SU-DHL-6 (cell line): ENCODE measurements at regions not wholly inside any gene's neighbourhood (a gene's known extent, or its start where the extent isn't known, plus 50 kb on each side); places are given as distances from the start of the nearest gene placed in this dataset.

Source experiments
- H2AFZ ChIP-seq: fragments of 200-600 bp; sonication (generic); 2 replicates; pipeline ENCODE4 v1.6.1; 2014; ENCODE audit warnings: low read depth, mild to moderate bottlenecking, moderate library complexity, mixed read lengths, antibody characterized with exemption, low read length; ENCODE audit not compliant: severe bottlenecking
- H3F3A ChIP-seq: fragments of 200-600 bp; shearing (Covaris generic); 2 replicates; pipeline ENCODE4 v1.6.0; 2016; ENCODE audit warnings: antibody characterized with exemption, mild to moderate bottlenecking; ENCODE audit not compliant: insufficient read depth
- H3K27ac ChIP-seq: fragments of 200-600 bp; sonication (generic); 2 replicates; pipeline ENCODE4 v1.5.1; 2016; ENCODE audit warnings: low read depth, mild to moderate bottlenecking, low read length, moderate library complexity, mixed read lengths
- H3K27me3 ChIP-seq: fragments of 200-600 bp; sonication (generic), shearing (Covaris generic); 2 replicates; pipeline ENCODE4 v1.6.0; 2014; ENCODE audit warnings: mild to moderate bottlenecking, low read length
- H3K36me3 ChIP-seq: fragments of 200-600 bp; sonication (generic); 2 replicates; pipeline ENCODE4 v1.6.1; 2014; ENCODE audit warnings: mild to moderate bottlenecking, low read length, mixed read lengths
- H3K4me2 ChIP-seq: fragments of 300-600, 200-600 bp; shearing (Covaris generic), sonication (generic); 2 replicates; pipeline ENCODE4 v1.6.0; 2014; ENCODE audit warnings: low read length, low read depth, mild to moderate bottlenecking; ENCODE audit not compliant: poor library complexity, severe bottlenecking
- H3K4me3 ChIP-seq: fragments of 200-600 bp; sonication (generic); 2 replicates; pipeline ENCODE4 v1.5.1; 2014; ENCODE audit warnings: antibody characterized with exemption, low read length, mild to moderate bottlenecking, mixed read lengths; ENCODE audit not compliant: insufficient read depth, poor library complexity, severe bottlenecking
- H3K79me2 ChIP-seq: fragments of 200-600 bp; sonication (generic); 2 replicates; pipeline ENCODE4 v1.6.1; 2014; ENCODE audit warnings: mild to moderate bottlenecking, low read length, moderate library complexity; ENCODE audit not compliant: insufficient read depth
- H3K9ac ChIP-seq: fragments of 200-600 bp; sonication (generic); 2 replicates; pipeline ENCODE4 v1.7.0; 2014; ENCODE audit warnings: mild to moderate bottlenecking, low read length
- H3K9me2 ChIP-seq: fragments of 200-600 bp; sonication (generic); replicated peaks from 2 replicates; pipeline ENCODE4 v1.6.1; 2014; ENCODE audit warnings: low read length; ENCODE audit not compliant: insufficient read depth
- H3K9me3 ChIP-seq: fragments of 200-600 bp; sonication (generic); 2 replicates; pipeline ENCODE4 v1.6.1; 2014; ENCODE audit warnings: low read length, mixed read lengths; ENCODE audit not compliant: insufficient read depth
- H4K20me1 ChIP-seq: fragments of 200-600 bp; sonication (generic); 2 replicates; pipeline ENCODE4 v1.6.1; 2014; ENCODE audit warnings: low read depth, mild to moderate bottlenecking, antibody characterized with exemption, low read length, moderate library complexity, mixed read lengths
- EZH2phosphoT487 ChIP-seq: fragments of 200-600 bp; sonication (generic), shearing (Covaris generic); conservative IDR thresholded peaks from 2 replicates; pipeline ENCODE4 v1.6.1; 2018; ENCODE audit warnings: mild to moderate bottlenecking, antibody characterized with exemption, low read length, moderate library complexity, mixed read lengths
- TF ChIP-seq, protein P1 (sequence below): fragments of 200-600 bp; sonication (generic); IDR thresholded peaks from one replicate; pipeline ENCODE4 v1.5.1; 2017; ENCODE audit warnings: antibody characterized with exemption, mild to moderate bottlenecking, low read length, moderate library complexity; ENCODE audit not compliant: insufficient read depth, poor library complexity, severe bottlenecking

DNA sequence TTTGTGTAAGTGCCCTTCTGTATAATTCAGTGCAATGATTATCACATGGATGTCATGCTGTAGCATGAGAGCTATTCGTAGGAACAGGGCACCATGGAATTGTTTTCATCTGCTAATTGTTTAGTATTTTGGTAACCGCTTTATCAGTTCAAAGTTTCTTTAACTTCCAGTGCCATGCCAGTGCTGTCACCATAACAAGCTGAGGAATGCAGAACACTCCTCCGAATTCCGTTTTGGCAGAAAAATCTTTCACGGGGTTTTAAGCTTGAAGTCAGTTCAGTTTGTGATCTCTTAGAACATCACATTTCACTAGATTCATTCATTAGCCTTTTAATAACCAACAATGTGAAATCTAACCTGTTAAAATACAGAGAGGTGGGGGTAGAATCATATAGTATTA, 117.2 kb upstream of the SEMA3C start:
- H3K27ac ChIP-seq: no peak overlapping the region
- H3F3A ChIP-seq: no peaks in the 10 kb centered on the region
- H2AFZ ChIP-seq: no peak overlapping the region
- H3K27me3 ChIP-seq: no peaks in the 10 kb centered on the region
- H3K9ac ChIP-seq: no peak overlapping the region
- no peaks in the 10 kb centered on the region for H3K9me2 ChIP-seq
- no peaks in the 10 kb centered on the region for H3K79me2 ChIP-seq
- H3K9me3 ChIP-seq: no peaks in the 10 kb centered on the region
- H3K4me2 ChIP-seq: no peak overlapping the region
- H3K36me3 ChIP-seq: no peaks in the 10 kb centered on the region
- H4K20me1 ChIP-seq: no peaks in the 10 kb centered on the region
- H3K4me3 ChIP-seq: no peak overlapping the region
- no peak for TF ChIP-seq EZH2phosphoT487
- TF ChIP-seq, protein P1, sequence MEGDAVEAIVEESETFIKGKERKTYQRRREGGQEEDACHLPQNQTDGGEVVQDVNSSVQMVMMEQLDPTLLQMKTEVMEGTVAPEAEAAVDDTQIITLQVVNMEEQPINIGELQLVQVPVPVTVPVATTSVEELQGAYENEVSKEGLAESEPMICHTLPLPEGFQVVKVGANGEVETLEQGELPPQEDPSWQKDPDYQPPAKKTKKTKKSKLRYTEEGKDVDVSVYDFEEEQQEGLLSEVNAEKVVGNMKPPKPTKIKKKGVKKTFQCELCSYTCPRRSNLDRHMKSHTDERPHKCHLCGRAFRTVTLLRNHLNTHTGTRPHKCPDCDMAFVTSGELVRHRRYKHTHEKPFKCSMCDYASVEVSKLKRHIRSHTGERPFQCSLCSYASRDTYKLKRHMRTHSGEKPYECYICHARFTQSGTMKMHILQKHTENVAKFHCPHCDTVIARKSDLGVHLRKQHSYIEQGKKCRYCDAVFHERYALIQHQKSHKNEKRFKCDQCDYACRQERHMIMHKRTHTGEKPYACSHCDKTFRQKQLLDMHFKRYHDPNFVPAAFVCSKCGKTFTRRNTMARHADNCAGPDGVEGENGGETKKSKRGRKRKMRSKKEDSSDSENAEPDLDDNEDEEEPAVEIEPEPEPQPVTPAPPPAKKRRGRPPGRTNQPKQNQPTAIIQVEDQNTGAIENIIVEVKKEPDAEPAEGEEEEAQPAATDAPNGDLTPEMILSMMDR: no peak

DNA sequence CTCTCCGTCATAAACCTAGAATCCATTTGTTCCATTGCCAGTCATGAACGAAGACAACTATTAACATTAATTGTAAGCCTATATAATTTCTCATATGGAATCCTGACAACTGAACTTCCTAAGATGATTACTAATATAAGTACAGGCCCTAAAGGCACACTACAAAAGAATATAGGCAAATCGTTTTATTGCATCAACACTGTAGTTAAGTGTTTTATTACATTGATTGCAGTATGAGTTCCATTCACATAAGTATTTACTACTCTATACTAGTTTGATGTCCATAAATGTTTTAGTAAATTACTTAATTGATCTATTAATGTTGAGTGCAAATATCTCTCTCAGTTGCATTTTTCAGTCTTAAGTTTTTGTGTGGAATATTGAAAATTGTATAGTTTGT, 113.1 kb upstream of the SEMA3C start:
- Histone ChIP-seq H3K4me2 (no peak overlapping the region), H3K4me3 (no peak overlapping the region), H3K36me3 (no peaks in the 10 kb centered on the region), H3K9ac (no peak overlapping the region), H3K9me3 (no peaks in the 10 kb centered on the region), H3K79me2 (no peaks in the 10 kb centered on the region), H4K20me1 (no peaks in the 10 kb centered on the region), H3K9me2 (no peaks in the 10 kb centered on the region), H2AFZ (no peak overlapping the region), H3K27me3 (no peaks in the 10 kb centered on the region), H3F3A (no peaks in the 10 kb centered on the region), H3K27ac (no peak overlapping the region)
- TF ChIP-seq EZH2phosphoT487: no peak
- TF ChIP-seq, protein P1: no peak

DNA sequence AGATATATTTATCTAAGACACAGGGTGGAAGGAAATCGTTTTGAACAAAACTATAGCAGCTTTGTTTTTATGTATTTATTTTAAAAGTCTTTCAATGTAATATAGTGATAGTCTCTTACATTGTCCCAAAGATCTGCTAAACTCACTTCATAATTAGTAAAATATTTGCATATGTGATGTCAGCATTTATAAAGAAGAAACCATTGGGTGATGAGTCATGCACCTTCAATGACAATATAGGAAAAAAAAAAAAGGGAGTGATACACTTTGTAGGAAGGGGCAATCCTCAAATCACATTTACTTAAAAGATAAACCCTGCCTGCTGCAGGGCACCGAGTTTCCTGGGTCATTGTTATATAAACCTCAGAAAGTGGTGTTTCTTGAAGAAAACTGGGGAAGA, 112.4 kb upstream of the SEMA3C start:
- H3F3A ChIP-seq: no peaks in the 10 kb centered on the region
- H3K27me3 ChIP-seq: no peaks in the 10 kb centered on the region
- H3K4me2 ChIP-seq: no peak overlapping the region
- no peaks in the 10 kb centered on the region for H3K36me3 ChIP-seq
- H3K9ac ChIP-seq: no peak overlapping the region
- H3K27ac ChIP-seq: no peak overlapping the region
- no peaks in the 10 kb centered on the region for H3K79me2 ChIP-seq
- no peaks in the 10 kb centered on the region for H3K9me3 ChIP-seq
- TF ChIP-seq EZH2phosphoT487: no peak
- TF ChIP-seq, protein P1: no peak
- H2AFZ ChIP-seq: no peak overlapping the region
- H4K20me1 ChIP-seq: no peaks in the 10 kb centered on the region
- no peaks in the 10 kb centered on the region for H3K9me2 ChIP-seq
- H3K4me3 ChIP-seq: no peak overlapping the region
